ENCODE measurements at regions not wholly inside any gene's neighbourhood (a gene's known extent, or its start where the extent isn't known, plus 50 kb on each side); places are given as distances from the start of the nearest gene placed in this dataset.

DNA sequence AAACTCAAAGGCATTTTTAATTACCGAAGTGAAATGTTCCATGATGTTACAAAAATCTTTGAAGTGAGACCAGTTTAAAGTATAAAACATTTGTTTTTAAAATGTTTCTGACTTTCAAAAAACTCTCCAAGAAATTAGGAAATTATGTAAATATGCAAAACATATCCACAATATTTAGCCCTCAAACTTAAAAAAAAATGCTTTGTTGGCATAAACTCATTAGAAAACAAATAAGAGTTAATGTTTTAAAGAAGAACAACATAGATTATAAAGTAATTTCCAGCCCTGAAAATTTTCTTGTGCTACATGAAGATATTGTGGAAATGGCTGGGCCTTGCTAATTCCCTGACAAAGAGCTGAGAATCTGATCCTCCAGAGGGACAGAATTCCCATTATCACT lies 199.7 kb upstream of the STARD13 start:
- no peak for TF ChIP-seq CTCF (IDR thresholded peaks at IDR 0.05; ENCODE audit: poor library complexity, severe bottlenecking)
- no peak for TF ChIP-seq SMC3 (conservative IDR thresholded peaks at IDR 0.05; ENCODE audit: poor library complexity)
- TF ChIP-seq, protein P1, sequence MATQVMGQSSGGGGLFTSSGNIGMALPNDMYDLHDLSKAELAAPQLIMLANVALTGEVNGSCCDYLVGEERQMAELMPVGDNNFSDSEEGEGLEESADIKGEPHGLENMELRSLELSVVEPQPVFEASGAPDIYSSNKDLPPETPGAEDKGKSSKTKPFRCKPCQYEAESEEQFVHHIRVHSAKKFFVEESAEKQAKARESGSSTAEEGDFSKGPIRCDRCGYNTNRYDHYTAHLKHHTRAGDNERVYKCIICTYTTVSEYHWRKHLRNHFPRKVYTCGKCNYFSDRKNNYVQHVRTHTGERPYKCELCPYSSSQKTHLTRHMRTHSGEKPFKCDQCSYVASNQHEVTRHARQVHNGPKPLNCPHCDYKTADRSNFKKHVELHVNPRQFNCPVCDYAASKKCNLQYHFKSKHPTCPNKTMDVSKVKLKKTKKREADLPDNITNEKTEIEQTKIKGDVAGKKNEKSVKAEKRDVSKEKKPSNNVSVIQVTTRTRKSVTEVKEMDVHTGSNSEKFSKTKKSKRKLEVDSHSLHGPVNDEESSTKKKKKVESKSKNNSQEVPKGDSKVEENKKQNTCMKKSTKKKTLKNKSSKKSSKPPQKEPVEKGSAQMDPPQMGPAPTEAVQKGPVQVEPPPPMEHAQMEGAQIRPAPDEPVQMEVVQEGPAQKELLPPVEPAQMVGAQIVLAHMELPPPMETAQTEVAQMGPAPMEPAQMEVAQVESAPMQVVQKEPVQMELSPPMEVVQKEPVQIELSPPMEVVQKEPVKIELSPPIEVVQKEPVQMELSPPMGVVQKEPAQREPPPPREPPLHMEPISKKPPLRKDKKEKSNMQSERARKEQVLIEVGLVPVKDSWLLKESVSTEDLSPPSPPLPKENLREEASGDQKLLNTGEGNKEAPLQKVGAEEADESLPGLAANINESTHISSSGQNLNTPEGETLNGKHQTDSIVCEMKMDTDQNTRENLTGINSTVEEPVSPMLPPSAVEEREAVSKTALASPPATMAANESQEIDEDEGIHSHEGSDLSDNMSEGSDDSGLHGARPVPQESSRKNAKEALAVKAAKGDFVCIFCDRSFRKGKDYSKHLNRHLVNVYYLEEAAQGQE (IDR thresholded peaks at IDR 0.05; ENCODE audit: borderline replicate concordance): no peak
